ENCODE measurements at regions not wholly inside any gene's neighbourhood (a gene's known extent, or its start where the extent isn't known, plus 50 kb on each side); places are given as distances from the start of the nearest gene placed in this dataset.
"Not testable (repeated sequence)": the region's sequence is repeated elsewhere in the genome, so short reads cannot be mapped to it uniquely, and the experiment has no call there.

GRCh38 chr6:86738078-86738477, 199.2 kb upstream of the HTR1E start:
- DNase-seq (ENCODE audit: low read depth), result no peak

- DNase-seq (ENCODE audit: low read depth), result not testable (repeated sequence)
Measured at GRCh38 chr6:86731631-86732030, 205.7 kb upstream of the HTR1E start.

GRCh38 chr6:86730772-86731171, 206.6 kb upstream of the HTR1E start:
- not testable (repeated sequence) for DNase-seq (ENCODE audit: low read depth)

- no peak for DNase-seq (ENCODE audit: low read depth)
Measured at GRCh38 chr6:86730216-86730615, 207.1 kb upstream of the HTR1E start.

DNA sequence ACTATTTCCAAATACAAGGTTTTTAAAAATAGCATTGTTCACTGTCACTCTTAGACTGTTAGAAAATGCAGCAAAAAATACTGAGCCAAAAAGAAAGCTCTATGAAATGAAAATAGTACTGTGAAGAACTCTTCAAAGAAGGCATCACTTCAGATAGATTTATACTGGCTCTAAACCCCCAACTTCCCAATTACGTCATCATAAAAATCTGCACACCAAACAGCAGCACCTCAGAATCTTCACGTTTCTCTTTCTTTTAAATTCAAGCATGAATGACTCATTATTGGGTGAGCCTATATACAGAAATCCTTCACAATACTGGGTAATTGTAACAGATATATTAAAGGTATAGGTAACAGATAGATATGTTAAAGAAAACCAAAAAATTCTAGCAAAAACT, 208.4 kb upstream of the HTR1E start:
- DNase-seq (ENCODE audit: low read depth), result no peak

DNA sequence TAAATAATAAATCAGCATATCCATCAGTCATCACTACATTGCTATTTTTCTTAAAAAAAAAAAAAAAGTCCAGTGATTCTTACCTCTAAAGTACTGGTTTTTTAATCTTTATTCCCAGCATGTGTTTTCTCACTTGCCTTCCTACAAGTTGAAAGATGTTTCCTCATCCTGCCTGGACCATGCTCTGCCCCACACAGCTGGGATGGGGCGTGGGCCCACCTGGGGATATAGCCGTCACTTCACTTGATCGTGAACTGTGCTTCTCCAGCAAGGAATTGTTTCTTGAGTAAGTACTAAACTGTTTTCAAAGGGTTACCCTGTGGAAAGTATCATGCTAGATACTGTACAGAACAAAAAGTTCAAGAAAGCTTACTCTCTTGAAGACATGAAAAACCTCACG, 212.6 kb upstream of the HTR1E start:
- DNase-seq (ENCODE audit: low read depth), result no peak

- DNase-seq (ENCODE audit: low read depth), result no peak
Measured at GRCh38 chr6:86723729-86724128, 213.6 kb upstream of the HTR1E start.

- DNase-seq (ENCODE audit: low read depth), result no peak
Measured at GRCh38 chr6:86723151-86723550, 214.2 kb upstream of the HTR1E start.

GRCh38 chr6:86722131-86722530, 215.2 kb upstream of the HTR1E start:
- no peak for DNase-seq (ENCODE audit: low read depth)

GRCh38 chr6:86715676-86716075, 221.7 kb upstream of the HTR1E start:
- no peak for DNase-seq (ENCODE audit: low read depth)

DNA sequence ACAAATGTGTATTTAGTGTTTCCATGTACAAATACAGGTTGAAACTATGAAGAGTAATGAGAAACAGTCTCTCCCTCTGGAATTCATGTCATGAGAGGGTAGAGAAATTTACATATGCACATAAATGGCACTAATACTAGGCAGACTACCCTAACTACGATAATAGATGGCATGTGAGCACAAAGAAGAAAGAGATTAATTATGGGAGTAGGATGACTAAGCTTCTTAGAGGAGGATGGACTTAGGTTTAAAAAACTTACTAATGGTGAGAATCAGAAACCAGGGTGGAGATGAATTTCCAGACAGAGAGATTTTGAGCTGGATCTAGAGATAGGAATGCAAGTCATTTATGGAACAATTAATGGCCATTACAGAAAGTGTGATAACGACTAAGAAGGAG, 225.3 kb upstream of the HTR1E start:
- no peak for DNase-seq (ENCODE audit: low read depth)

- DNase-seq (ENCODE audit: low read depth), result no peak
Measured at GRCh38 chr6:86707545-86708120, 229.7 kb upstream of the HTR1E start.

DNA sequence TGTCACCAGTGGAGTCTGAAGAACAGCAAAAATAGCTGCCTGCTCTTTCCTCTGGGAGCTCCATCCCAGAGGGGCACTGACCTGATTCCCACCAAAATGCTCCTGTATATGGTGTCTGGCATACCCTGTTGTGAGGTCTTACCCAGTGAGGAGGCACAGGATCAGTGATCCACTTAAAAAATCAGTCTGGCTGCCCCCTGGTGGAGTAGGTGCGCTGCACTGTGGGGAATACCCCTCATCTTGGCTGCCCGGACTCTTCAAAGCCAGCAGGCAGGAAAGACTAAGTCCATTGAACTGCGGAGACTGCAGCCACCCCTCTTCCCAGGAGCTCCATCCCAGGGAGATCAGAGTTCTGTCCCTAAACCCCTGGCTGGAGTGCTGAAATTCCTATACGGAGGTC, 230.9 kb upstream of the HTR1E start:
- DNase-seq (ENCODE audit: low read depth), result no peak

GRCh38 chr6:86701228-86701627, 236.1 kb upstream of the HTR1E start:
- DNase-seq (ENCODE audit: low read depth), result not testable (repeated sequence)

DNA sequence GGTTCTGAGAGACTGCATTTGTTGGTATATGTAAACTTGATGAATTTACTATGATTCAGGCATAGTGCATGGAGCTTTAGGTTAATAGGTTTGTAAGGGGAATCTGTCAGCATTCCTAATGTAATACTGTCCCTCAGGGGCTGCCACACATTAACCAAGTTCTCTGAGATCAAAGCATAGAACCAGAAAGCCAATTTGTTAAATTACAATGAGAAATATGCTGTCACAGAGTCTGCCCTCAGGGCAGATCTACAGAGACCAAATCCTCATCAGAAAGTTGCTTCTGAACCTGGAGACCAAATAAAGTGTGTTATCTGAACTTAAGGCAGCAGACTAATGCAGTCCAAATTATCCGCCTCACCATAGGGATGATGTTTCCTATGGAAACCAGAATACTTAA, 250.8 kb upstream of the HTR1E start:
- DNase-seq (ENCODE audit: low read depth), result no peak

DNA sequence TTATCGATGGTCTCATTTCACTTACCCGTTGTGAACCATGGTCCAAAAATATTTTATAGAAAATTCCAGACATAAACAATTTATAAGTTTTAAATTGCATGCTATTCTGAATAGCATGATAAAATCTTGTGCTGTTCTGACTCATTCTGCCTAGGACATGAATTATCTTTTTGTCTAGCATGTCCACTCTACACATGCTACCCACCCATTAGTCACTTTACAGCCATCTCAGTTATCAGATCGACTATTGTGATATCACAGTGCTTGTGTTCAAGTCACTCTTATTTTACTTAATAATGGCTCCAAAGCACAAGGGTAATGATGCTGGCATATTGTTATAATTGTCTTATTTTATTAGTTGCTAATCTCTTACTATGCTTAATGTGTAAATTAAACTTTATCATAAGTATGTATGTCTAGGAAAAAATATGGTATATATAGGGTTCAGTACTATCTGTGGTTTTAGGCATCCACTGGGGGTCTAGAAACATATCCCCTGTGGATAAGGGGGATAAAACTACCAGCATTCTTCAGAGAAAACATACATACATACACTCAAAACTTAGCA, 252.0 kb upstream of the HTR1E start:
- no peak for DNase-seq (ENCODE audit: low read depth)

GRCh38 chr6:86683132-86683908, 254.0 kb upstream of the HTR1E start:
- DNase-seq (ENCODE audit: low read depth), result no peak

- no peak for DNase-seq (ENCODE audit: low read depth)
Measured at GRCh38 chr6:86682297-86682696, 255.0 kb upstream of the HTR1E start.

GRCh38 chr6:86681140-86681539, 256.2 kb upstream of the HTR1E start:
- not testable (repeated sequence) for DNase-seq (ENCODE audit: low read depth)

- not testable (repeated sequence) for DNase-seq (ENCODE audit: low read depth)
Measured at GRCh38 chr6:86672125-86672524, 265.2 kb upstream of the HTR1E start.

GRCh38 chr6:86657192-86657591, 280.1 kb upstream of the HTR1E start:
- DNase-seq (ENCODE audit: low read depth), result no peak

- no peak for DNase-seq (ENCODE audit: low read depth)
Measured at GRCh38 chr6:86629123-86629522, 308.2 kb upstream of the HTR1E start.

- no peak for DNase-seq (ENCODE audit: low read depth)
Measured at GRCh38 chr6:86619428-86619827, 317.9 kb upstream of the HTR1E start.
